K562 (cell line): ENCODE measurements at regions not wholly inside any gene's neighbourhood (a gene's known extent, or its start where the extent isn't known, plus 50 kb on each side); places are given as distances from the start of the nearest gene placed in this dataset.

Experiments
- ATF1 ChIP-seq, 2 experiments: fragments of 450-650 bp in 1 of 2; IDR thresholded peaks; 2 replicates each; pipeline ENCODE4 v1.6.1; 2016; ENCODE audit warnings: missing compliant biosample characterization in 1 of 2, missing genetic modification characterization in 1 of 2
- BACH1 ChIP-seq: fragments of 200-800 bp; sonication (Bioruptor generic); IDR thresholded peaks from 2 replicates; pipeline ENCODE4 v1.6.1; 2016; ENCODE audit warnings: missing genetic modification characterization, missing compliant biosample characterization
- ELF4 ChIP-seq: fragments of 450-650 bp; formaldehyde crosslinking; IDR thresholded peaks from 2 replicates; pipeline ENCODE4 v1.4.0; 2022; ENCODE audit warnings: missing genetic modification characterization
- ESRRA ChIP-seq: fragments of 450-650 bp; IDR thresholded peaks from 2 replicates; pipeline ENCODE4 v1.6.1; 2014; ENCODE audit warnings: low read depth, mild to moderate bottlenecking, moderate library complexity, borderline replicate concordance
- GABPB1 ChIP-seq: sonication (generic); formaldehyde crosslinking; IDR thresholded peaks from 2 replicates; pipeline ENCODE4 v1.8.0; 2022; ENCODE audit warnings: mild to moderate bottlenecking, missing genetic modification reagents
- HNRNPH1 ChIP-seq: fragments of 200-400 bp; formaldehyde crosslinking; optimal IDR thresholded peaks from 2 replicates; pipeline ENCODE3; 2017; ENCODE audit warnings: low read depth, mild to moderate bottlenecking, low read length, moderate library complexity
- LEF1 ChIP-seq: fragments of 450-650 bp; IDR thresholded peaks from 2 replicates; pipeline ENCODE4 v1.6.1; 2016; ENCODE audit warnings: mild to moderate bottlenecking
- MTA2 ChIP-seq: fragments of 450-650 bp; IDR thresholded peaks from 2 replicates; pipeline ENCODE4 v1.6.1; 2016; ENCODE audit warnings: low read depth
- RBM22 ChIP-seq: fragments of 200-400 bp; formaldehyde crosslinking; IDR thresholded peaks from 2 replicates; pipeline ENCODE4 v1.6.1; 2018; ENCODE audit warnings: low read length, low read depth; ENCODE audit not compliant: poor library complexity, severe bottlenecking
- U2AF1 ChIP-seq: fragments of 200-400 bp; formaldehyde crosslinking; optimal IDR thresholded peaks from 2 replicates; pipeline ENCODE3; 2017; ENCODE audit warnings: mild to moderate bottlenecking, low read depth, low read length, moderate library complexity
- TF ChIP-seq, protein P1 (sequence below): fragments of 250-450 bp; sonication (Bioruptor Pico); IDR thresholded peaks from 2 replicates; pipeline ENCODE4 v1.8.0; 2022; ENCODE audit warnings: inconsistent platforms
- TF ChIP-seq, protein P2 (sequence below), 3 experiments: fragments of 200-800 bp in 1 of 3; fragments of 250-450 bp in 1 of 3; fragments of 450-650 bp in 1 of 3; sonication (Bioruptor Pico) in 1 of 3; sonication (Bioruptor generic) in 1 of 3; formaldehyde crosslinking in 1 of 3; IDR thresholded peaks; 2 replicates each; pipeline versions ENCODE4 v1.6.1 to v1.8.0; 2016 to 2022; ENCODE audit warnings: mild to moderate bottlenecking in 2 of 3, missing genetic modification characterization in 2 of 3, missing compliant biosample characterization in 1 of 3, moderate library complexity in 1 of 3
- TF ChIP-seq, protein P3 (sequence below): fragments of 450-650 bp; IDR thresholded peaks from 2 replicates; pipeline ENCODE4 v1.6.1; 2016; ENCODE audit warnings: low read depth, mild to moderate bottlenecking, moderate library complexity
- TF ChIP-seq, protein P4 (sequence below), 2 experiments: IDR thresholded peaks; 2 replicates each; pipeline ENCODE4 v1.6.1; 2012; ENCODE audit warnings: improper control_type of control experiment in 2 of 2, low read depth in 2 of 2, low read length in 2 of 2, borderline replicate concordance in 1 of 2

DNA sequence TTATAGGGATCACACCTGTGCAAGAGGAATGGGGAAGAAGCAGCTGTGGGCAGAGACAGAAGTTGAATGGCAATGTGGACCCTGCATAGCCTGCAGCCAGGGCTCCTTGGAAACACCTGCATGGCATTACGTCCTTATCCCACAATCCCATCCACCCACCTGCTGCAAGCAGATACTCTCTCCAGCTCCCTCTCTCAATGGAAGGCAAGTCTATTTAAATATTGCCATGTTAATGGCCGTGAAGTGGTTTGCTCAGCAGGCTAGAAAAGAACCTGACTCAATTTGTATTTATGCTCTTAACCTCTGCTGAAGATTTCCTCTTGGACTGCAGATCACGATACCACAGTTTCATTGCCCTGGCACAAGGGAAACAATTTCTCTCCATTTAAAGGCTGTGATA, 417.0 kb downstream of the TYW1 start (continued):
- TF ChIP-seq, protein P1, sequence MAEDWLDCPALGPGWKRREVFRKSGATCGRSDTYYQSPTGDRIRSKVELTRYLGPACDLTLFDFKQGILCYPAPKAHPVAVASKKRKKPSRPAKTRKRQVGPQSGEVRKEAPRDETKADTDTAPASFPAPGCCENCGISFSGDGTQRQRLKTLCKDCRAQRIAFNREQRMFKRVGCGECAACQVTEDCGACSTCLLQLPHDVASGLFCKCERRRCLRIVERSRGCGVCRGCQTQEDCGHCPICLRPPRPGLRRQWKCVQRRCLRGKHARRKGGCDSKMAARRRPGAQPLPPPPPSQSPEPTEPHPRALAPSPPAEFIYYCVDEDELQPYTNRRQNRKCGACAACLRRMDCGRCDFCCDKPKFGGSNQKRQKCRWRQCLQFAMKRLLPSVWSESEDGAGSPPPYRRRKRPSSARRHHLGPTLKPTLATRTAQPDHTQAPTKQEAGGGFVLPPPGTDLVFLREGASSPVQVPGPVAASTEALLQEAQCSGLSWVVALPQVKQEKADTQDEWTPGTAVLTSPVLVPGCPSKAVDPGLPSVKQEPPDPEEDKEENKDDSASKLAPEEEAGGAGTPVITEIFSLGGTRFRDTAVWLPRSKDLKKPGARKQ (CRISPR knock-in tag), result no peak
- TF ChIP-seq LEF1 (no peak), ELF4 (CRISPR knock-in tag) (no peak), ATF1 (CRISPR knock-in tag; IDR thresholded peaks at IDR 0.05) (no peak), ATF1 (tag; IDR thresholded peaks at IDR 0.05) (no peak), HNRNPH1 (no peak), GABPB1 (CRISPR knock-in tag) (no peak), RBM22 (no peak), MTA2 (no peak), BACH1 (no peak), U2AF1 (no peak), ESRRA (no peak)
- TF ChIP-seq, protein P2, sequence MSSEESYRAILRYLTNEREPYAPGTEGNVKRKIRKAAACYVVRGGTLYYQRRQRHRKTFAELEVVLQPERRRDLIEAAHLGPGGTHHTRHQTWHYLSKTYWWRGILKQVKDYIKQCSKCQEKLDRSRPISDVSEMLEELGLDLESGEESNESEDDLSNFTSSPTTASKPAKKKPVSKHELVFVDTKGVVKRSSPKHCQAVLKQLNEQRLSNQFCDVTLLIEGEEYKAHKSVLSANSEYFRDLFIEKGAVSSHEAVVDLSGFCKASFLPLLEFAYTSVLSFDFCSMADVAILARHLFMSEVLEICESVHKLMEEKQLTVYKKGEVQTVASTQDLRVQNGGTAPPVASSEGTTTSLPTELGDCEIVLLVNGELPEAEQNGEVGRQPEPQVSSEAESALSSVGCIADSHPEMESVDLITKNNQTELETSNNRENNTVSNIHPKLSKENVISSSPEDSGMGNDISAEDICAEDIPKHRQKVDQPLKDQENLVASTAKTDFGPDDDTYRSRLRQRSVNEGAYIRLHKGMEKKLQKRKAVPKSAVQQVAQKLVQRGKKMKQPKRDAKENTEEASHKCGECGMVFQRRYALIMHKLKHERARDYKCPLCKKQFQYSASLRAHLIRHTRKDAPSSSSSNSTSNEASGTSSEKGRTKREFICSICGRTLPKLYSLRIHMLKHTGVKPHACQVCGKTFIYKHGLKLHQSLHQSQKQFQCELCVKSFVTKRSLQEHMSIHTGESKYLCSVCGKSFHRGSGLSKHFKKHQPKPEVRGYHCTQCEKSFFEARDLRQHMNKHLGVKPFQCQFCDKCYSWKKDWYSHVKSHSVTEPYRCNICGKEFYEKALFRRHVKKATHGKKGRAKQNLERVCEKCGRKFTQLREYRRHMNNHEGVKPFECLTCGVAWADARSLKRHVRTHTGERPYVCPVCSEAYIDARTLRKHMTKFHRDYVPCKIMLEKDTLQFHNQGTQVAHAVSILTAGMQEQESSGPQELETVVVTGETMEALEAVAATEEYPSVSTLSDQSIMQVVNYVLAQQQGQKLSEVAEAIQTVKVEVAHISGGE (CRISPR knock-in tag; IDR thresholded peaks at IDR 0.05), result no peak
- TF ChIP-seq, protein P3, sequence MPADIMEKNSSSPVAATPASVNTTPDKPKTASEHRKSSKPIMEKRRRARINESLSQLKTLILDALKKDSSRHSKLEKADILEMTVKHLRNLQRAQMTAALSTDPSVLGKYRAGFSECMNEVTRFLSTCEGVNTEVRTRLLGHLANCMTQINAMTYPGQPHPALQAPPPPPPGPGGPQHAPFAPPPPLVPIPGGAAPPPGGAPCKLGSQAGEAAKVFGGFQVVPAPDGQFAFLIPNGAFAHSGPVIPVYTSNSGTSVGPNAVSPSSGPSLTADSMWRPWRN, result no peak
- TF ChIP-seq, protein P4, sequence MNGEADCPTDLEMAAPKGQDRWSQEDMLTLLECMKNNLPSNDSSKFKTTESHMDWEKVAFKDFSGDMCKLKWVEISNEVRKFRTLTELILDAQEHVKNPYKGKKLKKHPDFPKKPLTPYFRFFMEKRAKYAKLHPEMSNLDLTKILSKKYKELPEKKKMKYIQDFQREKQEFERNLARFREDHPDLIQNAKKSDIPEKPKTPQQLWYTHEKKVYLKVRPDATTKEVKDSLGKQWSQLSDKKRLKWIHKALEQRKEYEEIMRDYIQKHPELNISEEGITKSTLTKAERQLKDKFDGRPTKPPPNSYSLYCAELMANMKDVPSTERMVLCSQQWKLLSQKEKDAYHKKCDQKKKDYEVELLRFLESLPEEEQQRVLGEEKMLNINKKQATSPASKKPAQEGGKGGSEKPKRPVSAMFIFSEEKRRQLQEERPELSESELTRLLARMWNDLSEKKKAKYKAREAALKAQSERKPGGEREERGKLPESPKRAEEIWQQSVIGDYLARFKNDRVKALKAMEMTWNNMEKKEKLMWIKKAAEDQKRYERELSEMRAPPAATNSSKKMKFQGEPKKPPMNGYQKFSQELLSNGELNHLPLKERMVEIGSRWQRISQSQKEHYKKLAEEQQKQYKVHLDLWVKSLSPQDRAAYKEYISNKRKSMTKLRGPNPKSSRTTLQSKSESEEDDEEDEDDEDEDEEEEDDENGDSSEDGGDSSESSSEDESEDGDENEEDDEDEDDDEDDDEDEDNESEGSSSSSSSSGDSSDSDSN (IDR thresholded peaks at IDR 0.05; ENCODE audit: borderline replicate concordance in 1 of 2, low read depth in 2 of 2, low read length in 2 of 2), result no peak
